GM23338 (cell line): ENCODE measurements at regions not wholly inside any gene's neighbourhood (a gene's known extent, or its start where the extent isn't known, plus 50 kb on each side); places are given as distances from the start of the nearest gene placed in this dataset.
A peak's percentile ranks its signal among the peaks of the same experiment; 100 is the strongest.

Experiments
- ATAC-seq: fragments of 200-7000 bp; cut with Tn5 transposase; 3 replicates; pipeline ENCODE4 v1.9.1; 2020
- DNase-seq: peaks from one replicate; pipeline ENCODE4 v3.0.0-alpha.2; 2015; ENCODE audit warnings: low spot score
- H2AFZ ChIP-seq: fragments of 200-600 bp; sonication (generic); 2 replicates; pipeline ENCODE4 v1.8.0; 2016; ENCODE audit warnings: antibody characterized with exemption, mild to moderate bottlenecking, moderate library complexity
- H3F3A ChIP-seq: fragments of 200-600 bp; sonication (generic); replicated peaks from 2 replicates; pipeline ENCODE4 v1.8.0; 2017; ENCODE audit warnings: antibody characterized with exemption, mixed run types, low read depth
- H3K27ac ChIP-seq: fragments of 200-600 bp; sonication (generic); 2 replicates; pipeline ENCODE4 v1.6.1; 2016; ENCODE audit warnings: low read depth
- H3K27me3 ChIP-seq: fragments of 200-600 bp; sonication (generic); 2 replicates; pipeline ENCODE4 v1.8.0; 2016; ENCODE audit warnings: mild to moderate bottlenecking, mixed run types, moderate library complexity; ENCODE audit not compliant: insufficient read depth
- H3K36me3 ChIP-seq: fragments of 200-600 bp; sonication (generic); 2 replicates; pipeline ENCODE4 v1.8.0; 2016; ENCODE audit warnings: mild to moderate bottlenecking; ENCODE audit not compliant: insufficient read depth
- H3K4me1 ChIP-seq: fragments of 200-600 bp; sonication (generic); 2 replicates; pipeline ENCODE4 v1.8.0; 2016; ENCODE audit warnings: mild to moderate bottlenecking, moderate library complexity; ENCODE audit not compliant: insufficient read depth
- H3K4me2 ChIP-seq: fragments of 200-600 bp; sonication (generic); 2 replicates; pipeline ENCODE4 v1.7.1; 2017; ENCODE audit warnings: mixed run types
- H3K4me3 ChIP-seq: fragments of 200-600 bp; sonication (generic); 2 replicates; pipeline ENCODE4 v1.6.1; 2016; ENCODE audit warnings: mixed run types
- H3K79me2 ChIP-seq: fragments of 200-600 bp; sonication (generic); replicated peaks from 2 replicates; pipeline ENCODE4 v1.8.0; 2017; ENCODE audit warnings: mild to moderate bottlenecking; ENCODE audit not compliant: insufficient read depth
- H3K9me2 ChIP-seq: fragments of 200-600 bp; sonication (generic); 2 replicates; pipeline ENCODE4 v1.8.0; 2017; ENCODE audit not compliant: insufficient read depth
- H4K20me1 ChIP-seq: fragments of 200-600 bp; sonication (generic); replicated peaks from 2 replicates; pipeline ENCODE4 v1.8.0; 2017; ENCODE audit warnings: mild to moderate bottlenecking; ENCODE audit not compliant: insufficient read depth
- H3K27ac Mint-ChIP-seq: 2 replicates; pipeline ENCODE4 v1.8.0; 2020; ENCODE audit warnings: inconsistent platforms, mild to moderate bottlenecking, moderate library complexity, mixed read lengths
- H3K27me3 Mint-ChIP-seq: 3 replicates; pipeline ENCODE4 v1.8.0; 2022; ENCODE audit warnings: low read depth, mild to moderate bottlenecking, moderate library complexity, mixed read lengths, inconsistent platforms; ENCODE audit not compliant: insufficient read depth, poor library complexity
- H3K36me3 Mint-ChIP-seq: 3 replicates; pipeline ENCODE4 v1.8.0; 2021; ENCODE audit warnings: low read depth, mild to moderate bottlenecking, inconsistent platforms, moderate library complexity, mixed read lengths
- H3K4me1 Mint-ChIP-seq: 3 replicates; pipeline ENCODE4 v1.8.0; 2020; ENCODE audit warnings: mild to moderate bottlenecking, inconsistent platforms, mixed read lengths
- H3K4me3 Mint-ChIP-seq: 3 replicates; pipeline ENCODE4 v1.8.0; 2021; ENCODE audit warnings: moderate library complexity, mild to moderate bottlenecking, inconsistent platforms, mixed read lengths
- H3K9me3 Mint-ChIP-seq: 3 replicates; pipeline ENCODE4 v1.8.0; 2020; ENCODE audit warnings: moderate library complexity, mild to moderate bottlenecking, inconsistent platforms, mixed read lengths
- CREB1 ChIP-seq: fragments of 250-450 bp; sonication (Bioruptor Pico); IDR thresholded peaks from 2 replicates; pipeline ENCODE4 v1.5.0; 2020; ENCODE audit warnings: low read depth, mild to moderate bottlenecking, moderate library complexity
- EZH2 ChIP-seq: fragments of 200-600 bp; sonication (generic); IDR thresholded peaks from one replicate; pipeline ENCODE4 v1.8.0; 2017; ENCODE audit warnings: antibody characterized with exemption, mild to moderate bottlenecking, low read depth; ENCODE audit not compliant: unreplicated experiment
- EZH2phosphoT487 ChIP-seq: fragments of 200-600 bp; sonication (generic); IDR thresholded peaks from one replicate; pipeline ENCODE4 v1.8.1; 2018; ENCODE audit warnings: antibody characterized with exemption; ENCODE audit not compliant: unreplicated experiment
- JUNB ChIP-seq: IDR thresholded peaks from one replicate; pipeline ENCODE4 v1.6.1; 2016; ENCODE audit warnings: antibody characterized with exemption; ENCODE audit not compliant: unreplicated experiment
- NANOG ChIP-seq: IDR thresholded peaks from 2 replicates; pipeline ENCODE4 v1.6.1; 2016; ENCODE audit warnings: antibody characterized with exemption, borderline replicate concordance
- POLR2AphosphoS5 ChIP-seq: IDR thresholded peaks from 2 replicates; pipeline ENCODE4 v1.6.1; 2016; ENCODE audit warnings: antibody characterized with exemption, low read depth
- STAT1 ChIP-seq: IDR thresholded peaks from one replicate; pipeline ENCODE4 v1.6.1; 2016; ENCODE audit warnings: antibody characterized with exemption; ENCODE audit not compliant: unreplicated experiment
- ZNF114 ChIP-seq: fragments of 250-450 bp; sonication (Bioruptor Pico); IDR thresholded peaks from 2 replicates; pipeline ENCODE4 v1.5.0; 2020; ENCODE audit warnings: mild to moderate bottlenecking, moderate library complexity
- ZNF331 ChIP-seq: fragments of 250-450 bp; sonication (Bioruptor Pico); IDR thresholded peaks from 2 replicates; pipeline ENCODE4 v1.5.0; 2020; ENCODE audit warnings: low read depth, mild to moderate bottlenecking, moderate library complexity
- TF ChIP-seq, protein P1 (sequence below): IDR thresholded peaks from 2 replicates; pipeline ENCODE4 v1.6.1; 2016; ENCODE audit warnings: antibody characterized with exemption
- TF ChIP-seq, protein P2 (sequence below): IDR thresholded peaks from one replicate; pipeline ENCODE4 v1.6.1; 2018; ENCODE audit warnings: antibody characterized with exemption; ENCODE audit not compliant: unreplicated experiment
- TF ChIP-seq, protein P3 (sequence below): fragments of 250-450 bp; sonication (Bioruptor Pico); IDR thresholded peaks from 2 replicates; pipeline ENCODE4 v1.5.0; 2020; ENCODE audit warnings: mild to moderate bottlenecking, moderate library complexity

DNA sequence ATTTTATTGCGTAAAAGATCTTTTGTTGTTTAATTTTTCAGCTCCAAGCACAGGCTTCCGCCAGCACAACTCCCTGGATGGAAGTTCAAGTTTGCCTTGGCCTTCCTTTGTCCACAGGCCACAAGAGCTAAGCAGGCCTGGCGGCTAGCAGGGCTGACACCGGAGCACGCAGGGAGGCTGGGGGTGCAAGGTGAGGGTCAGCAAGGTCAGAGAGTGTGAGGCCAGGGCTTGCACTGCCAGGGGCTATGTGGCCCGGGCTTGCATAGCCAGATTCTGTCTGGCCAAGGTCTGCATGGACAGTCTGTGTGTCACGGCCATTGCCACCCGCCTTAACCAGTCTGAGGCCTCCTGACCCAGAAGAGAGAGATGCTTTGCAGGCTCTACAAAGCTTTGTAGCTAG lies 123.9 kb downstream of the BCOR start (continued):
- TF ChIP-seq, protein P1, sequence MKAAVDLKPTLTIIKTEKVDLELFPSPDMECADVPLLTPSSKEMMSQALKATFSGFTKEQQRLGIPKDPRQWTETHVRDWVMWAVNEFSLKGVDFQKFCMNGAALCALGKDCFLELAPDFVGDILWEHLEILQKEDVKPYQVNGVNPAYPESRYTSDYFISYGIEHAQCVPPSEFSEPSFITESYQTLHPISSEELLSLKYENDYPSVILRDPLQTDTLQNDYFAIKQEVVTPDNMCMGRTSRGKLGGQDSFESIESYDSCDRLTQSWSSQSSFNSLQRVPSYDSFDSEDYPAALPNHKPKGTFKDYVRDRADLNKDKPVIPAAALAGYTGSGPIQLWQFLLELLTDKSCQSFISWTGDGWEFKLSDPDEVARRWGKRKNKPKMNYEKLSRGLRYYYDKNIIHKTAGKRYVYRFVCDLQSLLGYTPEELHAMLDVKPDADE, result no peak
- no peak for TF ChIP-seq POLR2AphosphoS5

DNA sequence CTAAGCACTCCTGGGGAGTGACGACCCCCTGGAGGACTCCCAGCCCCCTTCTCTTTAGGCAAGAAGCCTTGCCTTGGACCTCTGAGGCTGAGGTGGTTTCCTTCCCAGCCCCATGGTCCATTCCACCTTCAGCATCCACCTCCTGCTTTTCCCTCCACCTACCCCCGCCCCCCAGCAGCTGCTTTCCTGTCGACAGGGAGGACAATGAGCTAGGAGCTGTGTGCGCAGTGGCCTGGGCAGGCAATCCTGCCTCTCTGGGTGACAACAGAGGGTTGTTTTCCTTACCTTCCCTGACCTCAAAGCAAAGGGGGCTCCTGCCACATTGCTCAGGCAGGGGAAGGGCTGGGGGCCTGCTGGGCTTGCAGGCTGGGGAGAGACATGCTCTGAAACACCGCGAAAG lies 123.5 kb downstream of the BCOR start:
- ATAC-seq, result peak; percentile 83
- H3K36me3 Mint-ChIP-seq, result peaks cover 13% of the 10 kb centered on the region; the same call in 2 of the 3 replicates
- Histone ChIP-seq H3K36me3 (no peaks in the 10 kb centered on the region), H3K9me2 (no peaks in the 10 kb centered on the region), H3K4me3 (no peak overlapping the region), H2AFZ (no peak overlapping the region), H3K79me2 (no peaks in the 10 kb centered on the region), H3K4me1 (peaks cover 12% of the 10 kb centered on the region), H3K4me2 (no peak overlapping the region; the same call in 1 of the 2 replicates), H3K27me3 (no peaks in the 10 kb centered on the region), H4K20me1 (no peaks in the 10 kb centered on the region), H3F3A (no peaks in the 10 kb centered on the region), H3K27ac (no peak overlapping the region)
- peaks cover 4% of the 10 kb centered on the region for H3K27me3 Mint-ChIP-seq
- H3K4me3 Mint-ChIP-seq, result no peak overlapping the region
- H3K4me1 Mint-ChIP-seq, result peaks cover 15% of the 10 kb centered on the region
- DNase-seq, result peak; percentile 25
- H3K27ac Mint-ChIP-seq, result no peak overlapping the region
- H3K9me3 Mint-ChIP-seq, result peaks cover 21% of the 10 kb centered on the region
- TF ChIP-seq EZH2phosphoT487 (no peak), POLR2AphosphoS5 (no peak), ZNF114 (CRISPR knock-in tag) (no peak), CREB1 (CRISPR knock-in tag) (no peak), JUNB (no peak), ZNF331 (CRISPR knock-in tag) (no peak), STAT1 (no peak), EZH2 (no peak), NANOG (no peak)
- TF ChIP-seq, protein P2, sequence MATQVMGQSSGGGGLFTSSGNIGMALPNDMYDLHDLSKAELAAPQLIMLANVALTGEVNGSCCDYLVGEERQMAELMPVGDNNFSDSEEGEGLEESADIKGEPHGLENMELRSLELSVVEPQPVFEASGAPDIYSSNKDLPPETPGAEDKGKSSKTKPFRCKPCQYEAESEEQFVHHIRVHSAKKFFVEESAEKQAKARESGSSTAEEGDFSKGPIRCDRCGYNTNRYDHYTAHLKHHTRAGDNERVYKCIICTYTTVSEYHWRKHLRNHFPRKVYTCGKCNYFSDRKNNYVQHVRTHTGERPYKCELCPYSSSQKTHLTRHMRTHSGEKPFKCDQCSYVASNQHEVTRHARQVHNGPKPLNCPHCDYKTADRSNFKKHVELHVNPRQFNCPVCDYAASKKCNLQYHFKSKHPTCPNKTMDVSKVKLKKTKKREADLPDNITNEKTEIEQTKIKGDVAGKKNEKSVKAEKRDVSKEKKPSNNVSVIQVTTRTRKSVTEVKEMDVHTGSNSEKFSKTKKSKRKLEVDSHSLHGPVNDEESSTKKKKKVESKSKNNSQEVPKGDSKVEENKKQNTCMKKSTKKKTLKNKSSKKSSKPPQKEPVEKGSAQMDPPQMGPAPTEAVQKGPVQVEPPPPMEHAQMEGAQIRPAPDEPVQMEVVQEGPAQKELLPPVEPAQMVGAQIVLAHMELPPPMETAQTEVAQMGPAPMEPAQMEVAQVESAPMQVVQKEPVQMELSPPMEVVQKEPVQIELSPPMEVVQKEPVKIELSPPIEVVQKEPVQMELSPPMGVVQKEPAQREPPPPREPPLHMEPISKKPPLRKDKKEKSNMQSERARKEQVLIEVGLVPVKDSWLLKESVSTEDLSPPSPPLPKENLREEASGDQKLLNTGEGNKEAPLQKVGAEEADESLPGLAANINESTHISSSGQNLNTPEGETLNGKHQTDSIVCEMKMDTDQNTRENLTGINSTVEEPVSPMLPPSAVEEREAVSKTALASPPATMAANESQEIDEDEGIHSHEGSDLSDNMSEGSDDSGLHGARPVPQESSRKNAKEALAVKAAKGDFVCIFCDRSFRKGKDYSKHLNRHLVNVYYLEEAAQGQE, result no peak
- TF ChIP-seq, protein P1, result no peak
- TF ChIP-seq, protein P3, sequence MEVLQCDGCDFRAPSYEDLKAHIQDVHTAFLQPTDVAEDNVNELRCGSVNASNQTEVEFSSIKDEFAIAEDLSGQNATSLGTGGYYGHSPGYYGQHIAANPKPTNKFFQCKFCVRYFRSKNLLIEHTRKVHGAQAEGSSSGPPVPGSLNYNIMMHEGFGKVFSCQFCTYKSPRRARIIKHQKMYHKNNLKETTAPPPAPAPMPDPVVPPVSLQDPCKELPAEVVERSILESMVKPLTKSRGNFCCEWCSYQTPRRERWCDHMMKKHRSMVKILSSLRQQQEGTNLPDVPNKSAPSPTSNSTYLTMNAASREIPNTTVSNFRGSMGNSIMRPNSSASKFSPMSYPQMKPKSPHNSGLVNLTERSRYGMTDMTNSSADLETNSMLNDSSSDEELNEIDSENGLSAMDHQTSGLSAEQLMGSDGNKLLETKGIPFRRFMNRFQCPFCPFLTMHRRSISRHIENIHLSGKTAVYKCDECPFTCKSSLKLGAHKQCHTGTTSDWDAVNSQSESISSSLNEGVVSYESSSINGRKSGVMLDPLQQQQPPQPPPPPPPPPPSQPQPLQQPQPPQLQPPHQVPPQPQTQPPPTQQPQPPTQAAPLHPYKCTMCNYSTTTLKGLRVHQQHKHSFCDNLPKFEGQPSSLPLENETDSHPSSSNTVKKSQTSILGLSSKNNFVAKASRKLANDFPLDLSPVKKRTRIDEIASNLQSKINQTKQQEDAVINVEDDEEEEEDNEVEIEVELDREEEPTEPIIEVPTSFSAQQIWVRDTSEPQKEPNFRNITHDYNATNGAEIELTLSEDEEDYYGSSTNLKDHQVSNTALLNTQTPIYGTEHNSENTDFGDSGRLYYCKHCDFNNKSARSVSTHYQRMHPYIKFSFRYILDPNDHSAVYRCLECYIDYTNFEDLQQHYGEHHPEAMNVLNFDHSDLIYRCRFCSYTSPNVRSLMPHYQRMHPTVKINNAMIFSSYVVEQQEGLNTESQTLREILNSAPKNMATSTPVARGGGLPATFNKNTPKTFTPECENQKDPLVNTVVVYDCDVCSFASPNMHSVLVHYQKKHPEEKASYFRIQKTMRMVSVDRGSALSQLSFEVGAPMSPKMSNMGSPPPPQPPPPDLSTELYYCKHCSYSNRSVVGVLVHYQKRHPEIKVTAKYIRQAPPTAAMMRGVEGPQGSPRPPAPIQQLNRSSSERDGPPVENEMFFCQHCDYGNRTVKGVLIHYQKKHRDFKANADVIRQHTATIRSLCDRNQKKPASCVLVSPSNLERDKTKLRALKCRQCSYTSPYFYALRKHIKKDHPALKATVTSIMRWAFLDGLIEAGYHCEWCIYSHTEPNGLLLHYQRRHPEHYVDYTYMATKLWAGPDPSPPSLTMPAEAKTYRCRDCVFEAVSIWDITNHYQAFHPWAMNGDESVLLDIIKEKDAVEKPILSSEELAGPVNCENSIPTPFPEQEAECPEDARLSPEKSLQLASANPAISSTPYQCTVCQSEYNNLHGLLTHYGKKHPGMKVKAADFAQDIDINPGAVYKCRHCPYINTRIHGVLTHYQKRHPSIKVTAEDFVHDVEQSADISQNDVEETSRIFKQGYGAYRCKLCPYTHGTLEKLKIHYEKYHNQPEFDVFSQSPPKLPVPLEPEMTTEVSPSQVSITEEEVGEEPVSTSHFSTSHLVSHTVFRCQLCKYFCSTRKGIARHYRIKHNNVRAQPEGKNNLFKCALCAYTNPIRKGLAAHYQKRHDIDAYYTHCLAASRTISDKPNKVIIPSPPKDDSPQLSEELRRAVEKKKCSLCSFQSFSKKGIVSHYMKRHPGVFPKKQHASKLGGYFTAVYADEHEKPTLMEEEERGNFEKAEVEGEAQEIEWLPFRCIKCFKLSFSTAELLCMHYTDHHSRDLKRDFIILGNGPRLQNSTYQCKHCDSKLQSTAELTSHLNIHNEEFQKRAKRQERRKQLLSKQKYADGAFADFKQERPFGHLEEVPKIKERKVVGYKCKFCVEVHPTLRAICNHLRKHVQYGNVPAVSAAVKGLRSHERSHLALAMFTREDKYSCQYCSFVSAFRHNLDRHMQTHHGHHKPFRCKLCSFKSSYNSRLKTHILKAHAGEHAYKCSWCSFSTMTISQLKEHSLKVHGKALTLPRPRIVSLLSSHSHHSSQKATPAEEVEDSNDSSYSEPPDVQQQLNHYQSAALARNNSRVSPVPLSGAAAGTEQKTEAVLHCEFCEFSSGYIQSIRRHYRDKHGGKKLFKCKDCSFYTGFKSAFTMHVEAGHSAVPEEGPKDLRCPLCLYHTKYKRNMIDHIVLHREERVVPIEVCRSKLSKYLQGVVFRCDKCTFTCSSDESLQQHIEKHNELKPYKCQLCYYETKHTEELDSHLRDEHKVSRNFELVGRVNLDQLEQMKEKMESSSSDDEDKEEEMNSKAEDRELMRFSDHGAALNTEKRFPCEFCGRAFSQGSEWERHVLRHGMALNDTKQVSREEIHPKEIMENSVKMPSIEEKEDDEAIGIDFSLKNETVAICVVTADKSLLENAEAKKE, result no peak
